ENCODE measurements at regions not wholly inside any gene's neighbourhood (a gene's known extent, or its start where the extent isn't known, plus 50 kb on each side); places are given as distances from the start of the nearest gene placed in this dataset.

DNA sequence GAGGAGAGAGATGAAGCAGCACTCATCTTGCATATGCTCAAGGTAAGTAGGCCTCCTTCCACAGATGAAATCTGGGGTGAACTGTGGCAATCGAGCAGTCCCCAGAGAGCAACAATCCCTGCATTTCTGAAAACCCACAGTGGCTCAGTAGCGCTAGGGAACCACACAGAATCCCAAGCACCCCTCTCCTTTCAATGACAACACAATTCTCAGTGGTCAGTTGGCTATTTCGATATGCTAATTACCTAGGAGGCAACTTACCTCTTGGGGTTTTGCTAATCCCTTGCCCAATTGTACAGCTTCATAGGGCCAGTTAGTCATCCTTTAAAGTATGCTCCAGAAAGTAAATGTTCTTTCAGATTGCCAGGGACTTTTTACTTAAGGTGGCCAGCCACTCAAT lies 1035.7 kb downstream of the BCL11B start:
- no peaks in the 10 kb centered on the region for H3K36me3 ChIP-seq

DNA sequence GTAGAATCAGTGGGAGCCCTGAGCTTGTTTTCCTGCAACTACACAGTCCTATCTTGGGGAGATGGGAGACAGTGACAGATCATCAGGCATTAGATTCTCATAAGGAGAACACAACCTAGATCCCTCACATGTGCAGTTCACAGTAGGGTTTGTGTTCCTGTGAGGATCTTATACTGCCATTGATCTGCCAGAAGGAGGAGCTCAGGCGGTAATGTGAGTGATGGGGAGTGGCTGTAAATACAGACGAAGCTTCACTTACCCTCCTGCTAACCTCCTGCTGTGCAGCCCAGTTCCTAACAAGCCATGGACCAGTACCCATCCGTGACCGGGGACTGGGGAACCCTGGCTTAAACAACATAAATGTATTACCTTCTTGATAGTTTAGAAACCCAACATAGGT lies 1034.1 kb downstream of the BCL11B start:
- DNase-seq = no peak
- H3K4me3 ChIP-seq (ENCODE audit: low read depth, low read length) = no peak overlapping the region
- H3K36me3 ChIP-seq = no peaks in the 10 kb centered on the region
- TF ChIP-seq, protein P1, sequence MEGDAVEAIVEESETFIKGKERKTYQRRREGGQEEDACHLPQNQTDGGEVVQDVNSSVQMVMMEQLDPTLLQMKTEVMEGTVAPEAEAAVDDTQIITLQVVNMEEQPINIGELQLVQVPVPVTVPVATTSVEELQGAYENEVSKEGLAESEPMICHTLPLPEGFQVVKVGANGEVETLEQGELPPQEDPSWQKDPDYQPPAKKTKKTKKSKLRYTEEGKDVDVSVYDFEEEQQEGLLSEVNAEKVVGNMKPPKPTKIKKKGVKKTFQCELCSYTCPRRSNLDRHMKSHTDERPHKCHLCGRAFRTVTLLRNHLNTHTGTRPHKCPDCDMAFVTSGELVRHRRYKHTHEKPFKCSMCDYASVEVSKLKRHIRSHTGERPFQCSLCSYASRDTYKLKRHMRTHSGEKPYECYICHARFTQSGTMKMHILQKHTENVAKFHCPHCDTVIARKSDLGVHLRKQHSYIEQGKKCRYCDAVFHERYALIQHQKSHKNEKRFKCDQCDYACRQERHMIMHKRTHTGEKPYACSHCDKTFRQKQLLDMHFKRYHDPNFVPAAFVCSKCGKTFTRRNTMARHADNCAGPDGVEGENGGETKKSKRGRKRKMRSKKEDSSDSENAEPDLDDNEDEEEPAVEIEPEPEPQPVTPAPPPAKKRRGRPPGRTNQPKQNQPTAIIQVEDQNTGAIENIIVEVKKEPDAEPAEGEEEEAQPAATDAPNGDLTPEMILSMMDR (IDR thresholded peaks at IDR 0.05; ENCODE audit: low read depth, low read length) = no peak
- no peaks in the 10 kb centered on the region for H3K9me3 ChIP-seq (ENCODE audit: severe bottlenecking)
- peaks cover 81% of the 10 kb centered on the region for H3K27me3 ChIP-seq (ENCODE audit: insufficient read depth, low read depth, severe bottlenecking)
- H3K27ac ChIP-seq = no peak overlapping the region

More for the DNA sequence above, 1035.7 kb downstream of the BCL11B start:
- TF ChIP-seq, protein P1 (IDR thresholded peaks at IDR 0.05; ENCODE audit: low read depth, low read length) = no peak
- Histone ChIP-seq H3K9me3 (ENCODE audit: severe bottlenecking) (no peaks in the 10 kb centered on the region), H3K27ac (no peak overlapping the region), H3K27me3 (ENCODE audit: insufficient read depth, low read depth, severe bottlenecking) (peaks cover 82% of the 10 kb centered on the region), H3K4me3 (ENCODE audit: low read depth, low read length) (no peak overlapping the region)
- no peak for DNase-seq

DNA sequence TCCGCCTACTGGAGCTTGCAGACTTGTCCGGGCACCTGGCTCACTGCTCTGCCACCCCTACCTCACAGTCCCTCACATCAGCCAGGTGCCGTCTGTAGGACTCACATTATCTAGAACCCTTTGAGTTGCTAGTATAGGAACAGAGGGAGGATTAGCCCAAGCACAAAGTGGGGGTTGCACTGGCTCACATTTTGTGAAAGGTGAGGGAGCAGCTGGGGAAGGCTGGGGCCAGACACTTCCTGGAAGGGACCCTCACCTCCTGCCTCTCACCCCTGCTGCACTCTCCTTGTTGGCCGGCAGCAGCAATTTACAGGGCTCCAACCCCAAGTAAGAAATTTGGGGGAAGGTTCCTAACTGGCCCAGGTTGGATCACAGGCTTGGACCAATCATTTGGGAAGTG lies 1031.6 kb downstream of the BCL11B start:
- no peak overlapping the region for H3K27ac ChIP-seq
- H3K27me3 ChIP-seq (ENCODE audit: insufficient read depth, low read depth, severe bottlenecking) = peaks cover 77% of the 10 kb centered on the region
- no peaks in the 10 kb centered on the region for H3K9me3 ChIP-seq (ENCODE audit: severe bottlenecking)
- H3K36me3 ChIP-seq = no peaks in the 10 kb centered on the region
- no peak overlapping the region for H3K4me3 ChIP-seq (ENCODE audit: low read depth, low read length)
- TF ChIP-seq, protein P1 (IDR thresholded peaks at IDR 0.05; ENCODE audit: low read depth, low read length) = no peak
- DNase-seq = no peak

DNA sequence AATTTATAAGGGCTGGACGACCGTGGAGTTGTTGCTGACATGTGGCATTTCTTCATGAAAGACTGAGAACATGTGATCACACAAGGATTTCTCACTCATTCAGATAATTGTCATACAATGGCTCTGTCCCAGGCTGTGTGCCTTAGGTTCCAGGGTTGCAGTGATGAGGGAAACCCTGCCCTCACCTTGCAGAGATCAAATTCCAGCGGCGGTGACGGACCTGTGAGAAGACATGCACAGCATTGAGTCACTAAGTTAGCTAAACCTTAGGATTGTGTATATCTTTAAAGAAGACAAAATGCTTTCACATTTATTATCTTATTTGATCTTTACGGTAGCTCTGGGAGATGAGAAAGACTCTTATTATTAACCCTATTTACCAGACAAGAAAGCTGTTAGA lies 1029.1 kb downstream of the BCL11B start:
- TF ChIP-seq, protein P1 (IDR thresholded peaks at IDR 0.05; ENCODE audit: low read depth, low read length) = no peak
- H3K27ac ChIP-seq = no peak overlapping the region
- H3K4me3 ChIP-seq (ENCODE audit: low read depth, low read length) = no peak overlapping the region
- no peak for DNase-seq
- no peaks in the 10 kb centered on the region for H3K36me3 ChIP-seq
- H3K9me3 ChIP-seq (ENCODE audit: severe bottlenecking) = no peaks in the 10 kb centered on the region
- peaks cover 73% of the 10 kb centered on the region for H3K27me3 ChIP-seq (ENCODE audit: insufficient read depth, low read depth, severe bottlenecking)

DNA sequence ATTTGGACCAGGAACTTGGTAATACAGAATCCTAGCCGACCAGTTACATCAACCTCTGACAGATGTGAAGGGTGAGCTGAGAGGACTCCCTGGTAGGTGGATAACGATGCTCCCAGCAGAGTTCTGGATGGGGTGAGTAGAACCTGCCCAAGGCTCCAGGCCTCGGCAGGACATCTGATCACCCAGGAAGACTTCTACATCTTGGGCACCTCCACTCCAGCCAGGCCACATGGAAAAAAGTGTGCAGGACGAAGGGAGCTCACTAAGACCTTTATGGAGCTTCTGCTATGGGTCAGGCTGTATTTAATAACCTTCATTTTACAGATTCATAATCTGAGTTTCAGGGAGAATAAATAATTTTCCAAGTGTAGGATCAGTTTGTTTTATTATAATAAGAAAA lies 1028.7 kb downstream of the BCL11B start:
- Histone ChIP-seq H3K9me3 (ENCODE audit: severe bottlenecking) (no peaks in the 10 kb centered on the region), H3K27me3 (ENCODE audit: insufficient read depth, low read depth, severe bottlenecking) (peaks cover 74% of the 10 kb centered on the region)

More for the DNA sequence above, 1028.7 kb downstream of the BCL11B start:
- H3K4me3 ChIP-seq (ENCODE audit: low read depth, low read length) = no peak overlapping the region
- H3K36me3 ChIP-seq = no peaks in the 10 kb centered on the region
- H3K27ac ChIP-seq = no peak overlapping the region
- DNase-seq = no peak
- TF ChIP-seq, protein P1 (IDR thresholded peaks at IDR 0.05; ENCODE audit: low read depth, low read length) = no peak
